HG03097 (cell line): ENCODE measurements at regions not wholly inside any gene's neighbourhood (a gene's known extent, or its start where the extent isn't known, plus 50 kb on each side); places are given as distances from the start of the nearest gene placed in this dataset.

Experiments used
- ATAC-seq: cut with Tn5 transposase; IDR thresholded peaks from one replicate; pipeline ENCODE4 v1.9.1; 2021; ENCODE audit not compliant: unreplicated experiment, low FRiP score

- ATAC-seq = no peak
These were observed 176.1 kb upstream of the CIBAR2 start for GRCh38 chr16:85288341-85288868.

GRCh38 chr16:85288869-85289660 lies 176.8 kb upstream of the CIBAR2 start:
- no peak for ATAC-seq

- ATAC-seq = no peak
These were observed 177.7 kb upstream of the CIBAR2 start for GRCh38 chr16:85289760-85290625.

- no peak for ATAC-seq
These were observed 178.5 kb upstream of the CIBAR2 start for GRCh38 chr16:85290626-85291301.

- ATAC-seq = no peak
These were observed 179.3 kb upstream of the CIBAR2 start for GRCh38 chr16:85291302-85292148.

- ATAC-seq = no peak
These were observed 181.2 kb upstream of the CIBAR2 start for GRCh38 chr16:85293458-85293857.

- no peak for ATAC-seq
These were observed 181.8 kb upstream of the CIBAR2 start for GRCh38 chr16:85293904-85294642.

GRCh38 chr16:85294810-85295508 lies 182.7 kb upstream of the CIBAR2 start:
- ATAC-seq = no peak

GRCh38 chr16:85296859-85297660 lies 184.8 kb upstream of the CIBAR2 start:
- ATAC-seq = no peak

- ATAC-seq = no peak
These were observed 185.6 kb upstream of the CIBAR2 start for GRCh38 chr16:85297881-85298280.

- no peak for ATAC-seq
These were observed 188.2 kb upstream of the CIBAR2 start for GRCh38 chr16:85300406-85300968.

GRCh38 chr16:85301231-85301630 lies 189.0 kb upstream of the CIBAR2 start:
- no peak for ATAC-seq

- no peak for ATAC-seq
These were observed 190.0 kb upstream of the CIBAR2 start for GRCh38 chr16:85302018-85302847.

GRCh38 chr16:85302848-85303353 lies 190.6 kb upstream of the CIBAR2 start:
- no peak for ATAC-seq

GRCh38 chr16:85303354-85303883 lies 191.1 kb upstream of the CIBAR2 start:
- ATAC-seq = no peak

- ATAC-seq = no peak
These were observed 192.1 kb upstream of the CIBAR2 start for GRCh38 chr16:85304337-85304736.
